ENCODE measurements at regions not wholly inside any gene's neighbourhood (a gene's known extent, or its start where the extent isn't known, plus 50 kb on each side); places are given as distances from the start of the nearest gene placed in this dataset.

DNA sequence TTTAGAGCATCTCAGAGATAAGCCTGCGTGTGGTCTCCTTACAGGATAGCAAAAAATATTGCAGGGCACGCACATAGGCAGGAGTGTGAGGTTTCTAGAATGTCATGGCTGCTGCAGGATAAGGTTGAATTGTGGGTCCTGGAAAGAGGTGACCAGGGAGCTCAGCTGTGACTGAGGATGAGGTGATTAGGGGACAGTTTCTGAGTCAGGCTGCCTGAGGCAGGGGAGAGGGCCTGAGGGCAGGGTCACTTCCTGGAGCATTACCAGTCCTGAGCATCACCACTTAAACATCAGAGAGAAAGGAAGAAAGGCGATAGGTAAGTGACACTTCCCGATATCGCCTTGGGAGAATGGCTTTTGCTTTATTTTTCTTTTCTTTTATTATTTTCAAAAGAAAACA is 813.8 kb downstream of the TUSC7 start:
- no peak overlapping the region for H3K4me2 ChIP-seq
- no peaks in the 10 kb centered on the region for H3K36me3 ChIP-seq (replicated peaks in 1 of 2; ENCODE audit: control insufficient read depth in 1 of 2, insufficient read depth in 2 of 2, low read length in 1 of 2)
- DNase-seq, result no peak
- peak overlapping the region in 1 of 2 experiments; percentile 53; a peak in 2 of 4 replicates for H3K27ac ChIP-seq (ENCODE audit: low read depth in 2 of 2, low read length in 1 of 2)
- H3K4me3 ChIP-seq (ENCODE audit: low read depth in 2 of 2, low read length in 1 of 2), result no peak overlapping the region
- 95% methylated on average over 5 of the region's 5 CpGs for WGBS (ENCODE audit: low lambda C conversion rate)
- CTCF ChIA-PET, result interaction anchor here (1.2 to 1.8 kb wide), 3 partner anchors 398 to 753 kb away, joined by 3 to 7 read pairs (median 5); no protein-coding TSS in a partner anchor
- no peak overlapping the region for H3K9ac ChIP-seq
- no peaks in the 10 kb centered on the region for H4K20me1 ChIP-seq (ENCODE audit: insufficient read depth)
- peaks cover 6 to 9% of the 10 kb centered on the region in 2 experiments; a peak in 2 of 4 replicates for H3K4me1 ChIP-seq (ENCODE audit: control insufficient read depth in 1 of 2, insufficient read depth in 2 of 2, low read depth in 1 of 2, low read length in 1 of 2)
- H3F3A ChIP-seq (replicated peaks; ENCODE audit: insufficient read depth), result no peaks in the 10 kb centered on the region
- TF ChIP-seq, protein P1, sequence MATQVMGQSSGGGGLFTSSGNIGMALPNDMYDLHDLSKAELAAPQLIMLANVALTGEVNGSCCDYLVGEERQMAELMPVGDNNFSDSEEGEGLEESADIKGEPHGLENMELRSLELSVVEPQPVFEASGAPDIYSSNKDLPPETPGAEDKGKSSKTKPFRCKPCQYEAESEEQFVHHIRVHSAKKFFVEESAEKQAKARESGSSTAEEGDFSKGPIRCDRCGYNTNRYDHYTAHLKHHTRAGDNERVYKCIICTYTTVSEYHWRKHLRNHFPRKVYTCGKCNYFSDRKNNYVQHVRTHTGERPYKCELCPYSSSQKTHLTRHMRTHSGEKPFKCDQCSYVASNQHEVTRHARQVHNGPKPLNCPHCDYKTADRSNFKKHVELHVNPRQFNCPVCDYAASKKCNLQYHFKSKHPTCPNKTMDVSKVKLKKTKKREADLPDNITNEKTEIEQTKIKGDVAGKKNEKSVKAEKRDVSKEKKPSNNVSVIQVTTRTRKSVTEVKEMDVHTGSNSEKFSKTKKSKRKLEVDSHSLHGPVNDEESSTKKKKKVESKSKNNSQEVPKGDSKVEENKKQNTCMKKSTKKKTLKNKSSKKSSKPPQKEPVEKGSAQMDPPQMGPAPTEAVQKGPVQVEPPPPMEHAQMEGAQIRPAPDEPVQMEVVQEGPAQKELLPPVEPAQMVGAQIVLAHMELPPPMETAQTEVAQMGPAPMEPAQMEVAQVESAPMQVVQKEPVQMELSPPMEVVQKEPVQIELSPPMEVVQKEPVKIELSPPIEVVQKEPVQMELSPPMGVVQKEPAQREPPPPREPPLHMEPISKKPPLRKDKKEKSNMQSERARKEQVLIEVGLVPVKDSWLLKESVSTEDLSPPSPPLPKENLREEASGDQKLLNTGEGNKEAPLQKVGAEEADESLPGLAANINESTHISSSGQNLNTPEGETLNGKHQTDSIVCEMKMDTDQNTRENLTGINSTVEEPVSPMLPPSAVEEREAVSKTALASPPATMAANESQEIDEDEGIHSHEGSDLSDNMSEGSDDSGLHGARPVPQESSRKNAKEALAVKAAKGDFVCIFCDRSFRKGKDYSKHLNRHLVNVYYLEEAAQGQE (IDR thresholded peaks at IDR 0.05; ENCODE audit: low read depth, low read length), result no peak
- TF ChIP-seq, protein P2, sequence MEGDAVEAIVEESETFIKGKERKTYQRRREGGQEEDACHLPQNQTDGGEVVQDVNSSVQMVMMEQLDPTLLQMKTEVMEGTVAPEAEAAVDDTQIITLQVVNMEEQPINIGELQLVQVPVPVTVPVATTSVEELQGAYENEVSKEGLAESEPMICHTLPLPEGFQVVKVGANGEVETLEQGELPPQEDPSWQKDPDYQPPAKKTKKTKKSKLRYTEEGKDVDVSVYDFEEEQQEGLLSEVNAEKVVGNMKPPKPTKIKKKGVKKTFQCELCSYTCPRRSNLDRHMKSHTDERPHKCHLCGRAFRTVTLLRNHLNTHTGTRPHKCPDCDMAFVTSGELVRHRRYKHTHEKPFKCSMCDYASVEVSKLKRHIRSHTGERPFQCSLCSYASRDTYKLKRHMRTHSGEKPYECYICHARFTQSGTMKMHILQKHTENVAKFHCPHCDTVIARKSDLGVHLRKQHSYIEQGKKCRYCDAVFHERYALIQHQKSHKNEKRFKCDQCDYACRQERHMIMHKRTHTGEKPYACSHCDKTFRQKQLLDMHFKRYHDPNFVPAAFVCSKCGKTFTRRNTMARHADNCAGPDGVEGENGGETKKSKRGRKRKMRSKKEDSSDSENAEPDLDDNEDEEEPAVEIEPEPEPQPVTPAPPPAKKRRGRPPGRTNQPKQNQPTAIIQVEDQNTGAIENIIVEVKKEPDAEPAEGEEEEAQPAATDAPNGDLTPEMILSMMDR (IDR thresholded peaks at IDR 0.05), result no peak
- no peak for TF ChIP-seq GABPA (IDR thresholded peaks at IDR 0.05; ENCODE audit: low read depth)
- TF ChIP-seq, protein P3, sequence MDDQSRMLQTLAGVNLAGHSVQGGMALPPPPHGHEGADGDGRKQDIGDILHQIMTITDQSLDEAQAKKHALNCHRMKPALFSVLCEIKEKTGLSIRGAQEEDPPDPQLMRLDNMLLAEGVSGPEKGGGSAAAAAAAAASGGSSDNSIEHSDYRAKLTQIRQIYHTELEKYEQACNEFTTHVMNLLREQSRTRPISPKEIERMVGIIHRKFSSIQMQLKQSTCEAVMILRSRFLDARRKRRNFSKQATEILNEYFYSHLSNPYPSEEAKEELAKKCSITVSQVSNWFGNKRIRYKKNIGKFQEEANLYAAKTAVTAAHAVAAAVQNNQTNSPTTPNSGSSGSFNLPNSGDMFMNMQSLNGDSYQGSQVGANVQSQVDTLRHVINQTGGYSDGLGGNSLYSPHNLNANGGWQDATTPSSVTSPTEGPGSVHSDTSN (IDR thresholded peaks at IDR 0.05), result no peak
- TF ChIP-seq MXI1 (IDR thresholded peaks at IDR 0.05; ENCODE audit: low read depth, low read length), result no peak
- no peak for TF ChIP-seq FOXM1 (IDR thresholded peaks at IDR 0.05; ENCODE audit: low read depth)
- TF ChIP-seq SMC3 (IDR thresholded peaks at IDR 0.05; ENCODE audit: low read depth, low read length), result no peak
- no peak for TF ChIP-seq FOXJ3 (CRISPR knock-in tag; IDR thresholded peaks at IDR 0.05)
- no peak for TF ChIP-seq SIN3A (IDR thresholded peaks at IDR 0.05; ENCODE audit: borderline replicate concordance, low read depth, low read length)
- TF ChIP-seq RCOR1 (IDR thresholded peaks at IDR 0.05; ENCODE audit: low read length), result no peak
- no peak for TF ChIP-seq FOSL2 (IDR thresholded peaks at IDR 0.05; ENCODE audit: borderline replicate concordance, low read depth)
- no peak for TF ChIP-seq POLR2AphosphoS5 (IDR thresholded peaks at IDR 0.05; ENCODE audit: low read depth, low read length)
- no peak for TF ChIP-seq YY1 (IDR thresholded peaks at IDR 0.05; ENCODE audit: low read depth)
- no peak for TF ChIP-seq ELF1 (IDR thresholded peaks at IDR 0.05)
- no peak for TF ChIP-seq TEAD4 (IDR thresholded peaks at IDR 0.05; ENCODE audit: borderline replicate concordance, insufficient read depth)
- TF ChIP-seq GATA2 (CRISPR knock-in tag; IDR thresholded peaks at IDR 0.05), result no peak; the same call in 1 of the 2 replicates
- TF ChIP-seq CHD2 (IDR thresholded peaks at IDR 0.05; ENCODE audit: low read length, partially characterized antibody), result no peak
- no peak for TF ChIP-seq TCF12 (IDR thresholded peaks at IDR 0.05)
- TF ChIP-seq, protein P4, sequence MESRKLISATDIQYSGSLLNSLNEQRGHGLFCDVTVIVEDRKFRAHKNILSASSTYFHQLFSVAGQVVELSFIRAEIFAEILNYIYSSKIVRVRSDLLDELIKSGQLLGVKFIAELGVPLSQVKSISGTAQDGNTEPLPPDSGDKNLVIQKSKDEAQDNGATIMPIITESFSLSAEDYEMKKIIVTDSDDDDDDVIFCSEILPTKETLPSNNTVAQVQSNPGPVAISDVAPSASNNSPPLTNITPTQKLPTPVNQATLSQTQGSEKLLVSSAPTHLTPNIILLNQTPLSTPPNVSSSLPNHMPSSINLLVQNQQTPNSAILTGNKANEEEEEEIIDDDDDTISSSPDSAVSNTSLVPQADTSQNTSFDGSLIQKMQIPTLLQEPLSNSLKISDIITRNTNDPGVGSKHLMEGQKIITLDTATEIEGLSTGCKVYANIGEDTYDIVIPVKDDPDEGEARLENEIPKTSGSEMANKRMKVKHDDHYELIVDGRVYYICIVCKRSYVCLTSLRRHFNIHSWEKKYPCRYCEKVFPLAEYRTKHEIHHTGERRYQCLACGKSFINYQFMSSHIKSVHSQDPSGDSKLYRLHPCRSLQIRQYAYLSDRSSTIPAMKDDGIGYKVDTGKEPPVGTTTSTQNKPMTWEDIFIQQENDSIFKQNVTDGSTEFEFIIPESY (IDR thresholded peaks at IDR 0.05; ENCODE audit: borderline replicate concordance, low read depth), result no peak
- H3K9me2 ChIP-seq, result no peaks in the 10 kb centered on the region
- H3K9me3 ChIP-seq, result no peaks in the 10 kb centered on the region
- POLR2A ChIA-PET, result no interaction called here
- H3K27me3 ChIP-seq (ENCODE audit: insufficient read depth), result no peaks in the 10 kb centered on the region
- H2AFZ ChIP-seq (ENCODE audit: low read depth), result no peak overlapping the region
- no peaks in the 10 kb centered on the region for H3K79me2 ChIP-seq (ENCODE audit: insufficient read depth)
